Common myeloid progenitor, CD34-positive (primary cell): ENCODE measurements at regions not wholly inside any gene's neighbourhood (a gene's known extent, or its start where the extent isn't known, plus 50 kb on each side); places are given as distances from the start of the nearest gene placed in this dataset.

Experiments used
- CTCF ChIA-PET: fragments of 350-600 bp; sonication (Branson Sonifier 250); formaldehyde crosslinking; loops from one replicate; lab custom pipeline; 2021; ENCODE audit warnings: antibody characterized with exemption; lab: Charles Lee
- POLR2A ChIA-PET: fragments of 350-600 bp; sonication (Branson Sonifier 250); formaldehyde crosslinking; loops from one replicate; lab custom pipeline; 2021; ENCODE audit warnings: antibody characterized with exemption; lab: Charles Lee
- DNase-seq, 3 donors: peaks; one replicate each; pipeline versions ENCODE4 v3.0.0 to v3.0.0-alpha.2; 2013
- H3K27ac ChIP-seq, 2 experiments: 1 replicate in 1 of 2; 2 replicates in 1 of 2; pipeline ENCODE4 v1.7.0; 2013; ENCODE audit warnings: inconsistent platforms in 2 of 2, low read length in 2 of 2, mild to moderate bottlenecking in 2 of 2, low read depth in 1 of 2, moderate library complexity in 1 of 2; ENCODE audit not compliant: severe bottlenecking in 2 of 2, insufficient read depth in 1 of 2, poor library complexity in 1 of 2
- H3K27me3 ChIP-seq, 5 experiments: replicated peaks in 2 of 5; 1 replicate in 3 of 5; 2 replicates in 2 of 5; pipeline versions ENCODE4 v1.6.1 to v1.7.0; 2013; ENCODE audit warnings: low read length in 4 of 5, mild to moderate bottlenecking in 2 of 5, moderate library complexity in 2 of 5, inconsistent platforms in 1 of 5; ENCODE audit not compliant: insufficient read depth in 5 of 5, control insufficient read depth in 4 of 5
- H3K36me3 ChIP-seq, 4 experiments: 1 replicate in 2 of 4; 2 replicates in 2 of 4; pipeline versions ENCODE4 v1.6.1 to v1.7.0; 2013; ENCODE audit warnings: low read length in 3 of 4, control low read depth in 1 of 4, mild to moderate bottlenecking in 1 of 4; ENCODE audit not compliant: control insufficient read depth in 4 of 4, insufficient read depth in 4 of 4
- H3K4me1 ChIP-seq, 4 experiments: 1 replicate in 3 of 4; 2 replicates in 1 of 4; pipeline versions ENCODE4 v1.6.1 to v1.7.1; 2013; ENCODE audit warnings: low read length in 3 of 4, mild to moderate bottlenecking in 3 of 4, control low read depth in 1 of 4, inconsistent platforms in 1 of 4, moderate library complexity in 1 of 4; ENCODE audit not compliant: control insufficient read depth in 4 of 4, insufficient read depth in 4 of 4; ENCODE audit errors: control extremely low read depth in 1 of 4
- H3K4me3 ChIP-seq, 7 experiments: 1 replicate in 4 of 7; 2 replicates in 3 of 7; pipeline versions ENCODE4 v1.5.1 to v1.7.0; 2013; ENCODE audit warnings: mild to moderate bottlenecking in 7 of 7, low read length in 6 of 7, moderate library complexity in 6 of 7, inconsistent platforms in 2 of 7, low read depth in 2 of 7, control low read depth in 1 of 7; ENCODE audit not compliant: insufficient read depth in 4 of 7, control insufficient read depth in 1 of 7; ENCODE audit errors: extremely low read depth in 1 of 7
- H3K9me3 ChIP-seq, 5 experiments: 1 replicate in 4 of 5; 2 replicates in 1 of 5; pipeline versions ENCODE4 v1.6.1 to v1.7.1; 2013; ENCODE audit warnings: low read length in 4 of 5, mild to moderate bottlenecking in 2 of 5, inconsistent platforms in 1 of 5, low read depth in 1 of 5, moderate library complexity in 1 of 5; ENCODE audit not compliant: control insufficient read depth in 4 of 5, insufficient read depth in 2 of 5; ENCODE audit errors: control extremely low read depth in 1 of 5
- WGBS: methylation state at CpG from one replicate; pipeline ENCODE4 v1.1.5; 2013; ENCODE audit not compliant: insufficient coverage; 5-methylcytosine and 5-hydroxymethylcytosine counted together

DNA sequence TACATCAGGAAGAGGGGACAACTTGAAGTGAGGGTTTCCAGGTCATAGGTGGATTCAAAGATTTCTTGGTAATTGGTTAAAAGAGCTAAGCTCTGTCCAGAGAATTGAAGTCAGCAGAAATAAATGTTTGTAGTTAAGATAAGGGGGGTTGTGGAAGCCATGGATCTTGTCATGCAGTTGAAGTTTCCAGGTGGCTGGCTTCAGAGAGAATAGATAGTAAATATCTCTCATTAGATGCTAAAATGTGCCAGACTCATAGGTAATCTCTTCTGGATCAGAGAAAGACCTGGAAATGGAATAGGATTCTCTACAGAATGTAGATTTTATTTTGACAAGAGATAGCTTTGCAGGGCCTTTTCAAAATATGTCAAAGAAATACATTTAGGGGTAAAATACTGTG lies 491.7 kb downstream of the PRR16 start:
- CTCF ChIA-PET, result no interaction called here
- no peaks in the 10 kb centered on the region for H3K27me3 ChIP-seq
- no peak overlapping the region for H3K4me3 ChIP-seq
- no peaks in the 10 kb centered on the region for H3K4me1 ChIP-seq
- H3K36me3 ChIP-seq, result no peaks in the 10 kb centered on the region
- no peak for DNase-seq
- POLR2A ChIA-PET, result no interaction called here
- no peak overlapping the region for H3K27ac ChIP-seq
- H3K9me3 ChIP-seq, result peaks cover 0 to 6% (median 4%) of the 10 kb centered on the region in 5 experiments

DNA sequence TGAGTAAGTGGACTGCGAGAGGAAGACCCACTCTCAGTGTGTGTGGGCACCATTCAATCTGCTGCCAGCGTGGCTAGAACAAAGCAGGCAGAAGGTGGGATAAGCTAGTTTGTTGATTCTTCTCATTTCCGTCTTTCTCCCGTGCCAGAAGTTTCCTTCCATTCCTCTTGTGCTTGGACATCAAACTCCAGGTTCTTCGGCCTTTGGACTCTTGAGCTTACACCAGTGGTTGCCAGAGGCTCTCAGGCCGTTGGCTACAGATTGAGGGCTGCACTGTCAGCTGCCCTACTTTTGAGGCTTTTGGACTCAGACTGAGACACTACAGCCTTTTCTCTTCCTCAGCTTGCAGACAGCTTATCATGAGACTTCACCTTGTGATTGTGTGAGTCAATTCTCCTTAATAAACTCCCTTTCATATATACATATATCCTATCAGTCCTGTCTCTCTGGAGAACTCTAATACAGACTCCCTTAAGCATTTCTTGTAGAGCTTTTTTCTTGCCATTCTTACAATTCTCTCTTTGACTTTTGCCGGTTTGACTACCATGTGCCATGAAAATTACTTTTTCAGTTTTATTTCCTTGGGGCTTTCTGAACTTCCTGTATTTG lies 494.9 kb downstream of the PRR16 start:
- no peak for DNase-seq
- WGBS, result 89% methylated on average over 4 of the region's 7 CpGs
- H3K27me3 ChIP-seq, result no peaks in the 10 kb centered on the region
- peaks cover 0 to 1% (median 1%) of the 10 kb centered on the region in 5 experiments for H3K9me3 ChIP-seq
- H3K4me1 ChIP-seq, result no peaks in the 10 kb centered on the region
- no peak overlapping the region for H3K27ac ChIP-seq
- ChIA-PET POLR2A (interaction anchor here (0.6 kb wide), 1 partner anchor 373 kb away, joined by 4 read pairs; no protein-coding TSS in a partner anchor), CTCF (no interaction called here)
- no peaks in the 10 kb centered on the region for H3K36me3 ChIP-seq
- no peak overlapping the region for H3K4me3 ChIP-seq

DNA sequence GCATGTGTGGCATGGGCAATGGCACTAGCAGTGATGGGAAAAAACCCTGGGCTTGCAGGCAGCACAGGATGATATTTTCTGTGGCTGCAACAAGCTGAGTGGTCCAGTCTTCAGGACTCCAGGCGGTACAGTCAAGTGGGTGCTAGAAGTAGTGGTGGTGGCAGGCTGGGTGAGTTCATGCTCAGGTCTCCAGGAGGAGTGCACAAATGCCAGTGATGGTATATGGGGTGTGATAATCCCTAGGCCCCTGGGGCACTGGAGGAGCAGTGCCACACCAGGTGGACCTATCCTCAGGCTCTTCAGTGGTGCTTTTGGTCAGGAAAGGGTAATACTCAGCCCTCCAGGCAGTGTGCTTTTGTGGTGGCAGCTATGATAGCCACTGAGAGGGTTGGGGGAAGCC lies 496.4 kb downstream of the PRR16 start:
- H3K4me1 ChIP-seq, result no peaks in the 10 kb centered on the region
- H3K36me3 ChIP-seq, result no peaks in the 10 kb centered on the region
- ChIA-PET POLR2A (no interaction called here), CTCF (interaction anchor here (1.3 kb wide), 1 partner anchor 27 kb away, joined by 3 read pairs; no protein-coding TSS in a partner anchor)
- H3K27me3 ChIP-seq, result no peaks in the 10 kb centered on the region
- H3K9me3 ChIP-seq, result peaks cover 0 to under 1% (median 0%) of the 10 kb centered on the region in 5 experiments
- H3K4me3 ChIP-seq, result no peak overlapping the region
- DNase-seq, result no peak
- WGBS, result no CpG with 5 or more reads among the region's 1 CpG
- no peak overlapping the region for H3K27ac ChIP-seq

GRCh38 chr5:120967366-120967765 lies 503.3 kb downstream of the PRR16 start:
- Histone ChIP-seq H3K4me3 (no peak overlapping the region), H3K27ac (no peak overlapping the region), H3K9me3 (no peaks in the 10 kb centered on the region), H3K27me3 (no peaks in the 10 kb centered on the region), H3K36me3 (no peaks in the 10 kb centered on the region), H3K4me1 (no peaks in the 10 kb centered on the region)
- POLR2A ChIA-PET, result no interaction called here
- no peak for DNase-seq
- CTCF ChIA-PET, result no interaction called here

GRCh38 chr5:120974690-120975089 lies 510.6 kb downstream of the PRR16 start:
- WGBS, result 100% methylated on average over 2 of the region's 2 CpGs
- H3K27me3 ChIP-seq, result no peaks in the 10 kb centered on the region

DNA sequence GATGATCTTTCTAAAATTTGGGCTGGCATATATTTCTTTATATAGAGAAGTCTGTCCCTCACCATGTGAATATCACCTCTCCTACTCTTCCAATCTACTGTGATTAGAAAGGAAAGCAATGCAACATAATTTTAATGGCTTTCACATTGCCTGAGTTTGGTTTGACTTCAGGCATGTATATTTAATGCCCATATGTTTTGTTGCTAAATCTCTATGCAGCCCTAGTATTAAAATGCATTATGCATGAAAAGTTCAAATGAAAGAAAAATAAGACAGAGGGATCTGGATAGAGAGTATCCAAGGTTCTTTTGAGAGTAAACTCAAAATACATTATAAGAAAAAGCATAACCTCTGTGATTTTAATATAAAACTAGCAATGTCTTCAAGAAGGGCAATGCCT lies 518.3 kb downstream of the PRR16 start:
- no peaks in the 10 kb centered on the region for H3K4me1 ChIP-seq
- CTCF ChIA-PET, result no interaction called here
- no peaks in the 10 kb centered on the region for H3K36me3 ChIP-seq
- H3K4me3 ChIP-seq, result no peak overlapping the region
- H3K27me3 ChIP-seq, result no peaks in the 10 kb centered on the region
- POLR2A ChIA-PET, result no interaction called here
- H3K27ac ChIP-seq, result no peak overlapping the region
- DNase-seq, result no peak
- H3K9me3 ChIP-seq, result no peaks in the 10 kb centered on the region

More at GRCh38 chr5:120974690-120975089, 510.6 kb downstream of the PRR16 start:
- Histone ChIP-seq H3K4me3 (no peak overlapping the region), H3K9me3 (no peaks in the 10 kb centered on the region), H3K4me1 (no peaks in the 10 kb centered on the region), H3K27ac (no peak overlapping the region), H3K36me3 (no peaks in the 10 kb centered on the region)
- DNase-seq, result no peak
- ChIA-PET POLR2A (no interaction called here), CTCF (no interaction called here)

- no peak overlapping the region for H3K27ac ChIP-seq
- ChIA-PET POLR2A (interaction anchor here (0.6 kb wide), 1 partner anchor 22 kb away, joined by 4 read pairs; no protein-coding TSS in a partner anchor), CTCF (no interaction called here)
- no peaks in the 10 kb centered on the region for H3K9me3 ChIP-seq
- H3K4me3 ChIP-seq, result no peak overlapping the region
- DNase-seq, result no peak
- no peaks in the 10 kb centered on the region for H3K27me3 ChIP-seq
- H3K4me1 ChIP-seq, result no peaks in the 10 kb centered on the region
- no peaks in the 10 kb centered on the region for H3K36me3 ChIP-seq
Measured at GRCh38 chr5:120985526-120985925, 521.4 kb downstream of the PRR16 start.
